ENCODE measurements at regions not wholly inside any gene's neighbourhood (a gene's known extent, or its start where the extent isn't known, plus 50 kb on each side); places are given as distances from the start of the nearest gene placed in this dataset.

- DNase-seq, result no peak
Measured at GRCh38 chr10:88136712-88137111, 273.3 kb downstream of the PTEN start.

GRCh38 chr10:88138319-88138848 is 275.0 kb downstream of the PTEN start:
- peak; percentile 8 for DNase-seq

- no peak for DNase-seq
Measured at GRCh38 chr10:88147000-88147798, 283.8 kb downstream of the PTEN start.

- no peak for DNase-seq
Measured at GRCh38 chr10:88149906-88150305, 286.5 kb downstream of the PTEN start.

DNA sequence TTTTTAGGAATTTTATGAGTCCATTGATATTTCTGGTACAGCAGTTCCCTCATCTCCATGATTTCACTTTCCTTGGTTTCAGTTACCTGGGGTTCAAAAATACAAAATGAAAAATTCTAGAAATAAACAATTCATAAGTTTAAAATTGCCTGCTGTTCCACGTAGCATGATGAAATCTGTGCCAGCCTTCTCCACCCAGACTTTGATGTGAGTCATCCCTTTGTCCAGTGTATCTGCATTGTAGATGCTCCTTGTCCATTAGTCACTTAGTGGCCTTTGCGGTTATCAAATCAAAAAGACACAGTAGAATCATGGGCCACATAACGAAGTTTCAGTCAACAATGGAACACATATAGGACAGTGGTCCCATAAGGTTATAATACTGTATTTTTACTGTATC is 286.9 kb downstream of the PTEN start:
- no peak for DNase-seq

DNA sequence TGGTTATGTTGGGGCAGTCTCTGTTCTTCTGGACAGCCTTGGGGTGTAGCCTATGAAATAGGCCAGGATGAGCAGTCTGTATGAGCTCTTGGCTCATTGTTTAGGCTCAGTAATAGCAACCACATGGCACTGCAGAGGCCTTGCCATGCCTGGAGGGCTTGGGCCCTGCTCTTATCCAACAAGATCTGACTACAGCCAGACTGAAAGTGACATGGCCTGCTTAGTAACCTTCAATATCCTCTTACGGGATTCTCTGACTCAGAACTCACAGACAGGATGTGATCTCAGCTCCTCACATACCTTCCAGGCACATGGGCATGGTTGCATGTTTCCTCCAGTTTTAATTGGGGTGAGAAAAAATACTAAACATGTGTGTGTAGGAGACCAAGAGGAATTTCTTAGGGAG is 289.3 kb downstream of the PTEN start:
- peak; percentile 62 for DNase-seq

DNA sequence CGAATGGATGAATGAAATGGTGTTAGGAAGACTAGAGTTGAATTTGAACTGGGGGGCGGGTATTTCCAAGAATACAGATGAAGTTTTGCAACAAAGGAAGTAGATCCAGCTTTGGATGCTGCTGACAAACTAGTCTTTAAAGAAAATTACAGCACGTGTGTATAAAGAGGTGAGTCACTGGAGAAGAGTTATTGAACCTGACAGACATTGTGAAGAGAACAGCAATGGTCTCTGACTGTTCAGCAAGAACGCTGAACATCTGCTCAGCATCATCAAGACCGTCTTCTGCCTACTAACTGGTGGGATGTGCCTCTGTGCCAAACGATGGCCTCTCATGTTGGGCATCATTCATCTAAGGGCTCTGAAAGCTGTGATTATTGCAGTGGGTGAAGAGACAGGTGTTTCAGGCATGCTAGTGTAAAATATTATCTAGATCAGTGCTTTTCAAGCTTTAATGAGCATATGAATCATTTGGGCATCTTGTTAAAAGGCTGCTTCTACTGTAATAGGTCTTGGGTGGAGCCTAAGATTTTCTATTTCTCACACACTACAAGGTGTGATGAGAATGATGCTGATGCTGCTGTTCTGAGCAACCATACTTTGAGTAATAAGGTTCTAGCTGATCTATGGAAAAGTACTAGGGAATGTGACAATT is 291.3 kb downstream of the PTEN start:
- peak; percentile 24 for DNase-seq

- no peak for DNase-seq
Measured at GRCh38 chr10:88156341-88156740, 292.9 kb downstream of the PTEN start.

- DNase-seq, result peak; percentile 65
Measured at GRCh38 chr10:88157981-88158465, 294.6 kb downstream of the PTEN start.

- no peak for DNase-seq
Measured at GRCh38 chr10:88158526-88159122, 295.2 kb downstream of the PTEN start.

DNA sequence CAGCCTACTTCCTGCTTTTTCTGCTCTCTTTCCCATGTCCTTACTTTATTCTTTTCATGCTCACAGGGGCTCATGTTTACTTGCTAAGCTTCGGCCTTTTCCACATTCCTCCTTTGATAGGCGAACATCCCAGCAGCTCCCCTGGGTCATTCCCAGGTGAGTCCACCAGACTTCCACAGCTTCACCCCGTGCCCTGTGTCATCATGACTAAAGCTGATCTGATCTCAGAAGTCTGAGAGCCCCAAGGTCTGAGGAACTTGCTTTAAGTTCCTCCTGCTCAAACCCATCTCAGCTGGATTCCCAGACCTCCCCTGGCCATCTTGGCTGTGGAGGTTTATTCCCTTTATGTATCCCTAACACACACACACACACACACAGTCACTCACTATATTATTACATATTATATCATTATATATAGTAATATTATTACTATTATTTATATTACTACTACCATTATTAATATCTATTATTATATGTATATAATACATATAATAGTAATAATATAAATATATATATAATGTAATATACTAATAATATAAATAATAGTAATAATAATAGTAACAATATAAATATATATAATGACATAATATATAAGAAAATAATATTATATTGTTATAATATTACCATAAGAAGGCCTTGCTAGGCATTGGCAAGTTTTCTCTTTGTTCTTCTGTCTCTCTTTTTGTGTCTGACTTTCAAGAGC is 295.9 kb downstream of the PTEN start:
- no peak for DNase-seq

GRCh38 chr10:88161070-88161469 is 297.6 kb downstream of the PTEN start:
- DNase-seq, result no peak

DNA sequence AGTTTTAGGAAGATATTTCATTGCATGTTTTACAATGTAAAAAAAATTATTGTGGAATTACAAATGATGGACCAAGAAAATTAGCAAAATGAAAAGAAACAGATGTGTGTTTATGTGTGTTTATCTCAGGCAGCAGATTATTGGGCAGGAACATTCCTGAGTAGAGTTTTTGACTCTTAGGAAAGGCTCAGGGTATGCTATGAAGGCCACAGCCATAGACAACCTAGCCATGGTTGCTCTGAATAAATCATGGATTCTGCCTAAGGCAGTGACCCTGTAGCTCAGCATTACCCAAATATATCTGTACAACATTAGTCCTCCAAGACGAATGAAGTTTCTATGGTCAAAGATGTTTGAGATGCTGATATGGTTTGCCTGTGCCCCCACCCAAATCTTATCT is 298.3 kb downstream of the PTEN start:
- DNase-seq, result no peak

DNA sequence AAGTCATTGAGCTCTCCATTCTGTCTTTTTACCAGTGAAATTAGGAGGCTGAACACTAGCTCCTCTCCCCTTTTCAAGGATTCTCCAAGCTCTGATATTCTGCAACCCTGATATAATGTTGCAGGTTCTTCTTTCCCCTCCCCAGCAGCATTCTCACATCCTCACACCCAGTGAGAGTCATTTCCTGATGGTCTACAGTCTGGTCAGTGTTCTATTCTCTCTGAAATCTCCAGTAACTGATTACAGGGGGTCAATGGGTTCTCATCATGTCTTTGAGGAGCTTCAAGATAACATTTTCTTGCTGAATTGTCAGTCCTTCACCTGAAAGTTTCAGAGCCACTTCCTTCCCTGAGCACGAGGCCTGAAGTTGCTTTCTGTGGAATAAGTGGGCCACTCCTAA is 299.4 kb downstream of the PTEN start:
- DNase-seq, result peak; percentile 62

DNA sequence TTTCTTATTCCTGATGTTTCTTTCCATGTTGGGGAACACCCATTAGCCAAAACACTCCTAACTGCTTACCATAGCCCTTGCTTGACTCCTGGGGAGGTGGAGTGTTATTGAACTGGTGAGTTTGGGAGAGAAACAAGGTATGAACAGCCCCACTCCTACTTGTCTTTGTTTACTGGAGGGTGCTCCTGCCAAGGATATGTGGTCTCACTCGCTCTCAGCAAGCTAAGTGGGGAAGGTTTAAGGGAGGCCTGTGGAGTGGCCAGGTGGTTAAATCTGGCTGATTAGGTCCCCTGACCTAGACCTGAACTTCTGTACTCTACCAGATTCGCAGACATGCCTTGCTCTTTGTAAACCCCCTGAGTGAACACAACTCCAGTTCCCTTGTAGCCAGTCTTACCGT is 300.1 kb downstream of the PTEN start:
- DNase-seq, result no peak

- no peak for DNase-seq
Measured at GRCh38 chr10:88164471-88164870, 301.0 kb downstream of the PTEN start.

GRCh38 chr10:88165849-88166271 is 302.4 kb downstream of the PTEN start:
- no peak for DNase-seq

- DNase-seq, result no peak
Measured at GRCh38 chr10:88168171-88169036, 305.0 kb downstream of the PTEN start.

DNA sequence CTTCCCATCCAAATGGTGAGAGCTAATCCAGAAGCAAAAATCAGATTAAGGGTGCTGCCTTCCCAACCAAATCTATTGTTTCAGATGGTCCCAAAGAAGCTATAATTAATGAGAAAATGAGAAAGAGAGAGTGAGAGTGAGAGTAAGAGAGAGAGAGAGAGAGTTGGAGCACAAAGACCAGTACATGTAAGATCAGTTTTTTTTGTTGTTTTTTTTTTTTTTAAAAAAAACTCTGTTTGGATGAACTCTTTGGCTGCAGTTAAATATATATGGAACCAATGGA is 305.6 kb downstream of the PTEN start:
- DNase-seq, result no peak

DNA sequence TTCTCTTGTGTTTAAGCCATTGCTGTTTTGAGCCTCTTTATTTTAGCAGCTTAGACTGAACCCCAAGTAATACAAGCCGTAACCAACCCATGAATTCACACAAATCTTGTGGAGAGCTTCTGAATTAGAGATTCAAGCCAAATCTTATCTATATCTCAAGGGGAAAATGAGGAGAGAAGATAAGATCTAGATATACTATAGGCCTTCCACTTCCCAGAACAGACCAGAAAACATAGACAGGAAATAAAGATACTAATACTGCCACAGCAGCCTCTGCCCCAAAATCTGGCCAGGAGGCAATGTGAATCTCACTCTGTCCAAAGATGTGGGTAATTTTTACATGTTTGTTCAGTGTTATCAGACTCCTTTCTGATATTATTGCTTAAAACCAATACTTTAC is 307.2 kb downstream of the PTEN start:
- DNase-seq, result no peak

- DNase-seq, result no peak
Measured at GRCh38 chr10:88172159-88172558, 308.7 kb downstream of the PTEN start.

DNA sequence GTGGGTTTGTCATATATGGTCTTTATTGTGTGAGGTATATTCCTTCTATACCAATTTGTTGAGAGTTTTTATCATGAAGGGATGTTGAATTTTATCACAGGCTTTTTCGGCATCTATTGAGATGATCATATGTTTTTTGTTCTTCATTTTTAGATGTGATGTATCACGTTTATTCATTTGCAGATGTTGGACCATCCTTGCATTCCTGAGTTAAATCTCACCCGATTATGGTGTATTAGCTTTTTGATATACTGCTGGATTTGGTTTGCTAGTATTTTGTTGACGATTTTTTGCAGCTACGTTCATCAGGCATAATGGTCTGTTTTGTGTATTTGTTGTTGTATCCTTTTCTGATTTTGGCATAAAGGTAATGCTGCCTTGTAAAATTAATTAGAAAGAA is 311.0 kb downstream of the PTEN start:
- no peak for DNase-seq
